ENCODE measurements at regions not wholly inside any gene's neighbourhood (a gene's known extent, or its start where the extent isn't known, plus 50 kb on each side); places are given as distances from the start of the nearest gene placed in this dataset.

- H2AFZ ChIP-seq = no peak overlapping the region
- no peaks in the 10 kb centered on the region for H3K79me2 ChIP-seq (ENCODE audit: low read depth)
- no peaks in the 10 kb centered on the region for H3K9me2 ChIP-seq (ENCODE audit: insufficient read depth)
- no TSS peak for BruUV-seq (replicated peaks)
- no peaks in the 10 kb centered on the region for H3K9me3 ChIP-seq (ENCODE audit: insufficient read depth, low read depth)
- ChIA-PET CTCF (no interaction called here), POLR2A (ENCODE audit: unreplicated experiment) (no interaction called here)
- TF ChIP-seq CTCF (conservative IDR thresholded peaks at IDR 0.05) = no peak
- no peak for TF ChIP-seq EZH2 (IDR thresholded peaks at IDR 0.05; ENCODE audit: low read depth)
- no peak overlapping the region for H3K27ac ChIP-seq
- H3K36me3 ChIP-seq (ENCODE audit: low read depth) = no peaks in the 10 kb centered on the region
- H3K27me3 ChIP-seq (ENCODE audit: insufficient read depth, low read depth) = no peaks in the 10 kb centered on the region
- intact Hi-C loops (cut with micrococcal nuclease; ENCODE audit: unreplicated experiment) = no loop called here
- H4K20me1 ChIP-seq (ENCODE audit: insufficient read depth) = no peaks in the 10 kb centered on the region
- no peak overlapping the region for H3K4me2 ChIP-seq
- H3F3A ChIP-seq (ENCODE audit: insufficient read depth, low read depth) = no peaks in the 10 kb centered on the region; the same call in 1 of the 2 replicates
- no peak for DNase-seq
- H3K4me3 ChIP-seq = no peak overlapping the region
- H3K4me1 ChIP-seq (replicated peaks; ENCODE audit: insufficient read depth) = no peaks in the 10 kb centered on the region
These were observed 184.1 kb upstream of the C11orf58 start for GRCh38 chr11:16554361-16554760.

DNA sequence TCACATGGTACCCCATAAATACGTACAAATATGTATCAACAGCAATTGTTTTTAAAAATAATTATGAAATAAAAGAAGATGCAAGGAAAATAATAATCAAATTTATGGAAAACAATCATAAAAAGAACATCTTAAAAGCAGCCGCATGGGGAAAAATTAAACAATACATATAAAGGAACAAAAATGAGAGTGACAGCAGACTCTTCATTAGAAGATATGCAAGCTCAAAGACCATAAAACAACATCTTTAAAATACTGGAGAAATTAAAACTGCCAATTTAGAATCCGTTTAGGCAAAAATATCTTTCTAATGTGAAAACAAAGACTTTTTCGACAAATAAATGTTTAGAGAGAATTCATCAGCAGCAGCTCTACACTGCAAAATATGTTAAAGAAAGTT is 190.6 kb upstream of the C11orf58 start:
- Histone ChIP-seq H3K27ac (no peak overlapping the region), H3K79me2 (ENCODE audit: low read depth) (no peaks in the 10 kb centered on the region), H3K4me2 (no peak overlapping the region), H3F3A (ENCODE audit: insufficient read depth, low read depth) (no peaks in the 10 kb centered on the region; the same call in 1 of the 2 replicates), H2AFZ (no peak overlapping the region), H3K9me3 (ENCODE audit: insufficient read depth, low read depth) (no peaks in the 10 kb centered on the region), H3K4me3 (no peak overlapping the region), H3K36me3 (ENCODE audit: low read depth) (no peaks in the 10 kb centered on the region), H3K9me2 (ENCODE audit: insufficient read depth) (no peaks in the 10 kb centered on the region), H4K20me1 (ENCODE audit: insufficient read depth) (no peaks in the 10 kb centered on the region), H3K4me1 (replicated peaks; ENCODE audit: insufficient read depth) (no peaks in the 10 kb centered on the region), H3K27me3 (ENCODE audit: insufficient read depth, low read depth) (no peaks in the 10 kb centered on the region)
- no peak for DNase-seq
- BruUV-seq (replicated peaks) = no TSS peak
- ChIA-PET POLR2A (ENCODE audit: unreplicated experiment) (no interaction called here), CTCF (no interaction called here)
- no peak for TF ChIP-seq EZH2 (IDR thresholded peaks at IDR 0.05; ENCODE audit: low read depth)
- TF ChIP-seq CTCF (conservative IDR thresholded peaks at IDR 0.05) = no peak
- intact Hi-C loops (cut with micrococcal nuclease; ENCODE audit: unreplicated experiment) = no loop called here

GRCh38 chr11:16543642-16544041 is 187.3 kb upstream of the SOX6 start:
- H3K9me3 ChIP-seq (ENCODE audit: insufficient read depth, low read depth) = no peaks in the 10 kb centered on the region
- H2AFZ ChIP-seq = no peak overlapping the region
- no peaks in the 10 kb centered on the region for H3K9me2 ChIP-seq (ENCODE audit: insufficient read depth)
- DNase-seq = no peak
- H3K79me2 ChIP-seq (ENCODE audit: low read depth) = no peaks in the 10 kb centered on the region
- H3K27me3 ChIP-seq (ENCODE audit: insufficient read depth, low read depth) = no peaks in the 10 kb centered on the region
- H3K4me2 ChIP-seq = no peak overlapping the region
- POLR2A ChIA-PET (ENCODE audit: unreplicated experiment) = no interaction called here
- CTCF ChIA-PET = no interaction called here
- H3K4me3 ChIP-seq = no peak overlapping the region
- no peak overlapping the region for H3K27ac ChIP-seq
- TF ChIP-seq EZH2 (IDR thresholded peaks at IDR 0.05; ENCODE audit: low read depth) (no peak), CTCF (conservative IDR thresholded peaks at IDR 0.05) (no peak)
- intact Hi-C loops (cut with micrococcal nuclease; ENCODE audit: unreplicated experiment) = no loop called here
- H3F3A ChIP-seq (ENCODE audit: insufficient read depth, low read depth) = no peaks in the 10 kb centered on the region
- BruUV-seq (replicated peaks) = no TSS peak
- no peaks in the 10 kb centered on the region for H4K20me1 ChIP-seq (ENCODE audit: insufficient read depth)
- no peaks in the 10 kb centered on the region for H3K36me3 ChIP-seq (ENCODE audit: low read depth)
- no peaks in the 10 kb centered on the region for H3K4me1 ChIP-seq (replicated peaks; ENCODE audit: insufficient read depth)
